AG09309 (cell line): ENCODE measurements at regions not wholly inside any gene's neighbourhood (a gene's known extent, or its start where the extent isn't known, plus 50 kb on each side); places are given as distances from the start of the nearest gene placed in this dataset.

Source experiments
- DNase-seq: peaks from one replicate; pipeline ENCODE4 v3.0.0-alpha.2; 2010; ENCODE audit warnings: low read depth
- H3K4me3 ChIP-seq: 2 replicates; pipeline ENCODE4 v1.5.1; 2011; ENCODE audit warnings: mild to moderate bottlenecking, low read depth, low read length, moderate library complexity; ENCODE audit not compliant: control insufficient read depth
- CTCF ChIP-seq: IDR thresholded peaks from 2 replicates; pipeline ENCODE4 v1.5.1; 2011; ENCODE audit warnings: mild to moderate bottlenecking, low read depth, low read length, inconsistent platforms; ENCODE audit not compliant: insufficient read depth, control insufficient read depth; ENCODE audit errors: missing control alignments

- TF ChIP-seq CTCF = no peak
- H3K4me3 ChIP-seq = no peak overlapping the region
- DNase-seq = no peak
Measured at GRCh38 chr5:2391566-2391965, 359.9 kb downstream of the IRX2 start.

GRCh38 chr5:2391021-2391420 lies 360.5 kb downstream of the IRX2 start:
- no peak overlapping the region for H3K4me3 ChIP-seq
- no peak for DNase-seq
- no peak for TF ChIP-seq CTCF

- TF ChIP-seq CTCF = no peak
- no peak for DNase-seq
- no peak overlapping the region for H3K4me3 ChIP-seq
Measured at GRCh38 chr5:2388571-2388970, 362.9 kb downstream of the IRX2 start.

- no peak overlapping the region for H3K4me3 ChIP-seq
- TF ChIP-seq CTCF = no peak
- DNase-seq = no peak
Measured at GRCh38 chr5:2387634-2388325, 363.7 kb downstream of the IRX2 start.

GRCh38 chr5:2387250-2387633 lies 364.2 kb downstream of the IRX2 start:
- DNase-seq = no peak
- no peak overlapping the region for H3K4me3 ChIP-seq
- TF ChIP-seq CTCF = no peak

- H3K4me3 ChIP-seq = no peak overlapping the region
- no peak for TF ChIP-seq CTCF
- DNase-seq = no peak
Measured at GRCh38 chr5:2385818-2386217, 365.7 kb downstream of the IRX2 start.

GRCh38 chr5:2383698-2384065 lies 367.8 kb downstream of the IRX2 start:
- DNase-seq = no peak
- TF ChIP-seq CTCF = no peak

More at GRCh38 chr5:2383698-2384065, 367.8 kb downstream of the IRX2 start:
- H3K4me3 ChIP-seq = no peak overlapping the region
